ENCODE measurements at regions not wholly inside any gene's neighbourhood (a gene's known extent, or its start where the extent isn't known, plus 50 kb on each side); places are given as distances from the start of the nearest gene placed in this dataset.
A peak's percentile ranks its signal among the peaks of the same experiment; 100 is the strongest.

DNA sequence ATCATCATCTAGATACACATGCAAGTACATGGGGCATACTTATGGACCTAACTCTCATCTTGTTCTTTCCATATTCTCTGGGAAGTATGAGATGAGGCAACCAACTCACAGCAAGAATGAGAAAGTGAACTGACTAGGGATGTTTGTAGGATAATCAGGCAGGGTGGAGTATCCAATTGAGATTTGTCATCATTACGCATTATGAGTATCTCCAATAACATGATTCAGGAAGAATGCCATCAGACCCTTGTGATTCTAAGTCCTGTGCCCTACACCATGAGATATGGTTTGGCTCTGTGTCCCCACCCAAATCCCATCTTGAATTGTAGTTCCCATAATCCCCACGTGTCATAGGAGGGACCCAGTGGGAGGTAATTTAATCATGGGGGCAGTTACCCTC lies 154.0 kb downstream of the SLC30A10 start:
- no peak overlapping the region for H3K4me3 ChIP-seq (ENCODE audit: low read depth, low read length)
- H3K36me3 ChIP-seq (ENCODE audit: control insufficient read depth, insufficient read depth, low read length), result no peaks in the 10 kb centered on the region
- TF ChIP-seq, protein P1, sequence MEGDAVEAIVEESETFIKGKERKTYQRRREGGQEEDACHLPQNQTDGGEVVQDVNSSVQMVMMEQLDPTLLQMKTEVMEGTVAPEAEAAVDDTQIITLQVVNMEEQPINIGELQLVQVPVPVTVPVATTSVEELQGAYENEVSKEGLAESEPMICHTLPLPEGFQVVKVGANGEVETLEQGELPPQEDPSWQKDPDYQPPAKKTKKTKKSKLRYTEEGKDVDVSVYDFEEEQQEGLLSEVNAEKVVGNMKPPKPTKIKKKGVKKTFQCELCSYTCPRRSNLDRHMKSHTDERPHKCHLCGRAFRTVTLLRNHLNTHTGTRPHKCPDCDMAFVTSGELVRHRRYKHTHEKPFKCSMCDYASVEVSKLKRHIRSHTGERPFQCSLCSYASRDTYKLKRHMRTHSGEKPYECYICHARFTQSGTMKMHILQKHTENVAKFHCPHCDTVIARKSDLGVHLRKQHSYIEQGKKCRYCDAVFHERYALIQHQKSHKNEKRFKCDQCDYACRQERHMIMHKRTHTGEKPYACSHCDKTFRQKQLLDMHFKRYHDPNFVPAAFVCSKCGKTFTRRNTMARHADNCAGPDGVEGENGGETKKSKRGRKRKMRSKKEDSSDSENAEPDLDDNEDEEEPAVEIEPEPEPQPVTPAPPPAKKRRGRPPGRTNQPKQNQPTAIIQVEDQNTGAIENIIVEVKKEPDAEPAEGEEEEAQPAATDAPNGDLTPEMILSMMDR (IDR thresholded peaks at IDR 0.05; ENCODE audit: insufficient read depth, low read length, poor library complexity, severe bottlenecking), result no peak
- no peaks in the 10 kb centered on the region for H3K27me3 ChIP-seq (ENCODE audit: control insufficient read depth, insufficient read depth, low read length)
- DNase-seq (ENCODE audit: low read depth), result no peak

DNA sequence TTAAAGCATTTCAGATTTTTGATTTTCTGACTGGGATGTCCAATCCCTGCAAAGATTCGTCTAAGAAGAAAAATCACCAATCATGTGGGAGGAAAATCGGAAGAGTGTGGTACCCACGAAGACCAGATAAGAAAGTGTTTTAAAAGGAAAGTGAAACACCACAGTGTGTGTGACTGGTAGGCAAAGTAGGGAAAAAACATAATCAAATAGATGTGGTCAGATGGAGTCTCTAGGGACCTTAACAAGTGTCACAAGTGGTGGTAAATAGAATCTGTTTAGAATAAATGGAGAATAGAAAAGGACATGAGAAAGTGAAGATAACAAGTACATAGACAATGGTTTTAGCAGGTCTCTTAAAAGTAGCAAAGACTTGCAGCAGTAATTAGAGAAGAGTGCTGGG lies 154.6 kb downstream of the SLC30A10 start:
- no peak overlapping the region for H3K4me3 ChIP-seq (ENCODE audit: low read depth, low read length)
- DNase-seq (ENCODE audit: low read depth), result no peak
- TF ChIP-seq, protein P1 (IDR thresholded peaks at IDR 0.05; ENCODE audit: insufficient read depth, low read length, poor library complexity, severe bottlenecking), result no peak
- H3K27me3 ChIP-seq (ENCODE audit: control insufficient read depth, insufficient read depth, low read length), result no peaks in the 10 kb centered on the region
- H3K36me3 ChIP-seq (ENCODE audit: control insufficient read depth, insufficient read depth, low read length), result no peaks in the 10 kb centered on the region

DNA sequence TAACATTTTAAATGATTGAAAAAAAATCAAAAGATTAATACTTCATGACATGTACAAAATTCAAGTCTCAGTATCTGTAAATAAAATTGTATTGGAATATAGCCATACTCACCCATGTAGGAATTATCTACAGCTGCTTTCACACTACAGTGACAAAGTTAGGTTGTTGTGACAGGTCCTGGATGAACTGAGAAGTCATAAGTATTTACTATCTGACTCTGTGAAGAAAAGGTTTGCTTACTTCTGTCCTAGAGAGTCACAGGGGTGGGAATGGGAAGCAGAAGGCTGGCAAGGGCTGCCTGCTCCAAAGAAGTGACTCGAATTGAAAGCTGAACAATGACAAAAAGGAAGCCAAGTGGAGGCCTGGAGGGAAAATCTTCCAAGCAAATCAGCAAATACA lies 155.2 kb downstream of the SLC30A10 start:
- TF ChIP-seq, protein P1 (IDR thresholded peaks at IDR 0.05; ENCODE audit: insufficient read depth, low read length, poor library complexity, severe bottlenecking), result no peak
- H3K4me3 ChIP-seq (ENCODE audit: low read depth, low read length), result no peak overlapping the region
- no peak for DNase-seq (ENCODE audit: low read depth)
- H3K36me3 ChIP-seq (ENCODE audit: control insufficient read depth, insufficient read depth, low read length), result no peaks in the 10 kb centered on the region
- H3K27me3 ChIP-seq (ENCODE audit: control insufficient read depth, insufficient read depth, low read length), result no peaks in the 10 kb centered on the region

DNA sequence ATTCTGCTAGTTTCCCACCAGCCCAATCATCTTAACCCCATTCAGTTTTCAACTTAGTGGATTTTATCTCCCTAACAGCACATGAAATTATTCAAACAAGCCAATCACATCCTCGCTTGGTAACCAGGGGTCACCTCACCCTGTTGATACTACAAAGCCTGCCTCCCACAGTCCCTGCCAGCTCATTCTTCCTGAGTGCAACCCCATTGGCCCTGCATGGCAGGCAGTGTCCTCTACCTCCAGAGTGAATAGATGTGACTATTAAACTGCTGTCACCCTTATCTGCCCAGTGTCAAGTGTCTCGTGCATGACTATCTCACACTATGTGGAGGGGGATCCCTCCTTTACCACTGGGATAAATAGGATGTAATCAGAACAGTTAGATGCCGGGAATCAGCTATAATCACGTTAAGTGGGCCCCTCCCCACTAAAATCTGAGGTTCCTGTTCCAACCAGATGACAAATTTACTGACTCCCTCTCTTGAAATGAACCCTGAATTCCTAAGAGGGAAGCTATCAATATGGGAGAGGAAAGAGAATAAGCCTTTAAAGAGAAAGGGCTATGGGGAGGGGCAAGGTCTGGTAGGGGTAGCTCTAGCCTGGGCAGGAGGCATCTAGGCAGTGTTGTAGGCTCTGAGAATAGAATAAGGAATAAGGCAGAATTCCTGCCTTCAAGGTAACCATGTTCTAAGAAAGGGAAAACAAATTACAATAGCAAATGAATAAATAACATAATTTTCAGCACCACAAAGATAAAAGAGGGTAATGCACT lies 155.9 kb downstream of the SLC30A10 start:
- H3K27me3 ChIP-seq (ENCODE audit: control insufficient read depth, insufficient read depth, low read length), result no peaks in the 10 kb centered on the region
- no peak overlapping the region for H3K4me3 ChIP-seq (ENCODE audit: low read depth, low read length)
- no peaks in the 10 kb centered on the region for H3K36me3 ChIP-seq (ENCODE audit: control insufficient read depth, insufficient read depth, low read length)
- TF ChIP-seq, protein P1 (IDR thresholded peaks at IDR 0.05; ENCODE audit: insufficient read depth, low read length, poor library complexity, severe bottlenecking), result no peak
- no peak for DNase-seq (ENCODE audit: low read depth)

- peak; percentile 100 for DNase-seq (ENCODE audit: low read depth)
- H3K36me3 ChIP-seq (ENCODE audit: control insufficient read depth, insufficient read depth, low read length), result no peaks in the 10 kb centered on the region
- H3K4me3 ChIP-seq (ENCODE audit: low read depth, low read length), result no peak overlapping the region
- no peaks in the 10 kb centered on the region for H3K27me3 ChIP-seq (ENCODE audit: control insufficient read depth, insufficient read depth, low read length)
- TF ChIP-seq, protein P1 (IDR thresholded peaks at IDR 0.05; ENCODE audit: insufficient read depth, low read length, poor library complexity, severe bottlenecking), result no peak
These were observed 157.3 kb downstream of the SLC30A10 start for GRCh38 chr1:219771080-219771479.

DNA sequence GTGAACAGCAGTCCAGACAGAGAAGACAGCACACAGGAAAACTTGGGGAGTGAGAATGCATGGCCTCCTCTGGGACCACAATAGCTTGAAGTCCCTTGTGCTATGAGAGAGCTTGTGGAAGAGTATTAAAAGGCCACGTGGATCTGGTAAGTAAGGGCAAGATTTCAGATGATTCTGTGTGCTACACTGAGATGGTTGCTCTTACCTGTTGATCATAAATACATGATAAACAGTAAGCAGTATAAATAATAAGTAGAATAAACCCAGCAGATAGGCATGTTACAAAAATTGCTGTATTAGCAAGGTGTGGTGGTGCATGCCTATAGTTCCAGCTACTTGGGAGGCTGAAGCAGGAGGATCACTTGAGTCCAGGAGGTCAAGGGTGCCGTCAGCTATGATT lies 150.4 kb upstream of the ZC3H11B start:
- H3K4me3 ChIP-seq (ENCODE audit: low read depth, low read length), result no peak overlapping the region
- TF ChIP-seq, protein P1 (IDR thresholded peaks at IDR 0.05; ENCODE audit: insufficient read depth, low read length, poor library complexity, severe bottlenecking), result no peak
- no peak for DNase-seq (ENCODE audit: low read depth)
- H3K36me3 ChIP-seq (ENCODE audit: control insufficient read depth, insufficient read depth, low read length), result no peaks in the 10 kb centered on the region
- H3K27me3 ChIP-seq (ENCODE audit: control insufficient read depth, insufficient read depth, low read length), result no peaks in the 10 kb centered on the region
